ENCODE measurements at regions not wholly inside any gene's neighbourhood (a gene's known extent, or its start where the extent isn't known, plus 50 kb on each side); places are given as distances from the start of the nearest gene placed in this dataset.

- Histone ChIP-seq H3K4me1 (ENCODE audit: low read depth, poor library complexity, severe bottlenecking) (peaks cover 7% of the 10 kb centered on the region), H3K9ac (no peak overlapping the region), H2AFZ (ENCODE audit: low read depth) (no peak overlapping the region), H3K4me2 (no peak overlapping the region), H3K79me2 (ENCODE audit: insufficient read depth, low read depth) (no peaks in the 10 kb centered on the region), H3K27ac (no peak overlapping the region), H4K20me1 (ENCODE audit: insufficient read depth) (no peaks in the 10 kb centered on the region), H3K27me3 (ENCODE audit: insufficient read depth, low read depth) (no peaks in the 10 kb centered on the region), H3K36me3 (ENCODE audit: insufficient read depth) (no peaks in the 10 kb centered on the region), H3K4me3 (IDR thresholded peaks at IDR 0.05; ENCODE audit: insufficient read depth, low read depth, low read length) (no peak overlapping the region)
- TF ChIP-seq CTCF (conservative IDR thresholded peaks at IDR 0.05; ENCODE audit: low read depth, low read length) = no peak
These were observed 237.6 kb upstream of the PRKD1 start for GRCh38 chr14:30165255-30165654.

- Histone ChIP-seq H3K4me3 (IDR thresholded peaks at IDR 0.05; ENCODE audit: insufficient read depth, low read depth, low read length) (no peak overlapping the region), H3K4me1 (ENCODE audit: low read depth, poor library complexity, severe bottlenecking) (no peaks in the 10 kb centered on the region), H4K20me1 (ENCODE audit: insufficient read depth) (no peaks in the 10 kb centered on the region), H3K27ac (no peak overlapping the region), H3K27me3 (ENCODE audit: insufficient read depth, low read depth) (no peaks in the 10 kb centered on the region), H3K4me2 (no peak overlapping the region), H3K9ac (no peak overlapping the region), H2AFZ (ENCODE audit: low read depth) (no peak overlapping the region), H3K36me3 (ENCODE audit: insufficient read depth) (no peaks in the 10 kb centered on the region), H3K79me2 (ENCODE audit: insufficient read depth, low read depth) (no peaks in the 10 kb centered on the region)
- no peak for TF ChIP-seq CTCF (conservative IDR thresholded peaks at IDR 0.05; ENCODE audit: low read depth, low read length)
These were observed 250.1 kb upstream of the PRKD1 start for GRCh38 chr14:30177781-30178180.

GRCh38 chr14:30179381-30180130 is 251.9 kb upstream of the PRKD1 start:
- H3K79me2 ChIP-seq (ENCODE audit: insufficient read depth, low read depth) = no peaks in the 10 kb centered on the region
- no peaks in the 10 kb centered on the region for H3K36me3 ChIP-seq (ENCODE audit: insufficient read depth)
- no peak for TF ChIP-seq CTCF (conservative IDR thresholded peaks at IDR 0.05; ENCODE audit: low read depth, low read length)
- no peak overlapping the region for H3K4me3 ChIP-seq (IDR thresholded peaks at IDR 0.05; ENCODE audit: insufficient read depth, low read depth, low read length)
- no peak overlapping the region for H3K4me2 ChIP-seq
- no peak overlapping the region for H3K27ac ChIP-seq
- H4K20me1 ChIP-seq (ENCODE audit: insufficient read depth) = no peaks in the 10 kb centered on the region
- no peaks in the 10 kb centered on the region for H3K27me3 ChIP-seq (ENCODE audit: insufficient read depth, low read depth)
- no peak overlapping the region for H2AFZ ChIP-seq (ENCODE audit: low read depth)
- H3K4me1 ChIP-seq (ENCODE audit: low read depth, poor library complexity, severe bottlenecking) = no peaks in the 10 kb centered on the region
- no peak overlapping the region for H3K9ac ChIP-seq

GRCh38 chr14:30180219-30180618 is 252.6 kb upstream of the PRKD1 start:
- H3K4me1 ChIP-seq (ENCODE audit: low read depth, poor library complexity, severe bottlenecking) = no peaks in the 10 kb centered on the region
- no peaks in the 10 kb centered on the region for H4K20me1 ChIP-seq (ENCODE audit: insufficient read depth)
- H3K9ac ChIP-seq = no peak overlapping the region
- H3K27me3 ChIP-seq (ENCODE audit: insufficient read depth, low read depth) = no peaks in the 10 kb centered on the region
- H3K27ac ChIP-seq = no peak overlapping the region
- no peak overlapping the region for H2AFZ ChIP-seq (ENCODE audit: low read depth)
- H3K4me3 ChIP-seq (IDR thresholded peaks at IDR 0.05; ENCODE audit: insufficient read depth, low read depth, low read length) = no peak overlapping the region
- TF ChIP-seq CTCF (conservative IDR thresholded peaks at IDR 0.05; ENCODE audit: low read depth, low read length) = no peak
- H3K4me2 ChIP-seq = no peak overlapping the region
- H3K36me3 ChIP-seq (ENCODE audit: insufficient read depth) = no peaks in the 10 kb centered on the region
- no peaks in the 10 kb centered on the region for H3K79me2 ChIP-seq (ENCODE audit: insufficient read depth, low read depth)

Measured in KMS-11 (cell line).